ENCODE measurements at regions not wholly inside any gene's neighbourhood (a gene's known extent, or its start where the extent isn't known, plus 50 kb on each side); places are given as distances from the start of the nearest gene placed in this dataset.

GRCh38 chr9:119500072-119500771 lies 131.0 kb upstream of the BRINP1 start:
- H3K9ac ChIP-seq (ENCODE audit: low read depth in 1 of 2, low read length in 2 of 2), result no peak overlapping the region
- no peaks in the 10 kb centered on the region for H3K9me3 ChIP-seq (ENCODE audit: control insufficient read depth in 4 of 4, low read length in 3 of 4)
- TF ChIP-seq ZBTB33 (IDR thresholded peaks at IDR 0.05) (no peak), RAD21 (IDR thresholded peaks at IDR 0.05) (no peak), CTCF (IDR thresholded peaks at IDR 0.05; ENCODE audit: low read depth, low read length, missing input control) (no peak), ATF3 (IDR thresholded peaks at IDR 0.05) (no peak), JUND (IDR thresholded peaks at IDR 0.05) (no peak), RXRA (IDR thresholded peaks at IDR 0.05) (no peak), FOXA2 (IDR thresholded peaks at IDR 0.05) (no peak), YY1 (IDR thresholded peaks at IDR 0.05) (no peak), EGR1 (IDR thresholded peaks at IDR 0.05; ENCODE audit: low read depth in 2 of 2) (no peak), SP1 (IDR thresholded peaks at IDR 0.05) (no peak), TAF1 (conservative IDR thresholded peaks at IDR 0.05) (no peak), GABPA (IDR thresholded peaks at IDR 0.05 in 1 of 2, conservative IDR thresholded peaks at IDR 0.05 in 1 of 2) (no peak), HNF4G (IDR thresholded peaks at IDR 0.05) (no peak)
- H3K27me3 ChIP-seq (ENCODE audit: control insufficient read depth in 4 of 4, insufficient read depth in 4 of 4, low read length in 3 of 4), result no peaks in the 10 kb centered on the region
- no peak overlapping the region for H3K27ac ChIP-seq (ENCODE audit: low read depth in 1 of 2, low read length in 2 of 2)
- no peaks in the 10 kb centered on the region for H3K4me1 ChIP-seq (ENCODE audit: control insufficient read depth in 4 of 4, insufficient read depth in 4 of 4, low read length in 3 of 4)
- no peak overlapping the region for H3K4me3 ChIP-seq (ENCODE audit: low read depth in 1 of 3, low read length in 3 of 3)
- no peaks in the 10 kb centered on the region for H3K36me3 ChIP-seq (ENCODE audit: control insufficient read depth in 4 of 4, insufficient read depth in 3 of 4, low read depth in 1 of 4, low read length in 3 of 4)
- WGBS, result 79% methylated on average over 6 of the region's 6 CpGs
- DNase-seq (ENCODE audit: low spot score), result no peak

GRCh38 chr9:119487118-119487827 lies 118.0 kb upstream of the BRINP1 start:
- no peak for DNase-seq (ENCODE audit: low spot score)

More at GRCh38 chr9:119487118-119487827, 118.0 kb upstream of the BRINP1 start:
- Histone ChIP-seq H3K9ac (ENCODE audit: low read depth in 1 of 2, low read length in 2 of 2) (no peak overlapping the region), H3K36me3 (ENCODE audit: control insufficient read depth in 4 of 4, insufficient read depth in 3 of 4, low read depth in 1 of 4, low read length in 3 of 4) (no peaks in the 10 kb centered on the region), H3K4me1 (ENCODE audit: control insufficient read depth in 4 of 4, insufficient read depth in 4 of 4, low read length in 3 of 4) (no peaks in the 10 kb centered on the region), H3K9me3 (ENCODE audit: control insufficient read depth in 4 of 4, low read length in 3 of 4) (no peaks in the 10 kb centered on the region), H3K4me3 (ENCODE audit: low read depth in 1 of 3, low read length in 3 of 3) (no peak overlapping the region), H3K27me3 (ENCODE audit: control insufficient read depth in 4 of 4, insufficient read depth in 4 of 4, low read length in 3 of 4) (no peaks in the 10 kb centered on the region), H3K27ac (ENCODE audit: low read depth in 1 of 2, low read length in 2 of 2) (no peak overlapping the region)
- 55% methylated on average over 6 of the region's 6 CpGs for WGBS
- TF ChIP-seq MAX (IDR thresholded peaks at IDR 0.05) (no peak), FOXA1 (IDR thresholded peaks at IDR 0.05) (no peak), TAF1 (conservative IDR thresholded peaks at IDR 0.05) (no peak), REST (IDR thresholded peaks at IDR 0.05) (no peak), EGR1 (IDR thresholded peaks at IDR 0.05; ENCODE audit: low read depth in 2 of 2) (no peak), ZBTB33 (IDR thresholded peaks at IDR 0.05) (no peak), ATF3 (IDR thresholded peaks at IDR 0.05) (no peak), GABPA (IDR thresholded peaks at IDR 0.05 in 1 of 2, conservative IDR thresholded peaks at IDR 0.05 in 1 of 2) (no peak), FOXA2 (IDR thresholded peaks at IDR 0.05) (no peak), HNF4G (IDR thresholded peaks at IDR 0.05) (no peak), RAD21 (IDR thresholded peaks at IDR 0.05) (no peak), NR2F2 (IDR thresholded peaks at IDR 0.05) (no peak), JUND (IDR thresholded peaks at IDR 0.05) (no peak), RXRA (IDR thresholded peaks at IDR 0.05) (no peak)

All from liver (tissue), 8 donors.